Central memory CD8-positive, alpha-beta T cell (primary cell): ENCODE measurements at regions not wholly inside any gene's neighbourhood (a gene's known extent, or its start where the extent isn't known, plus 50 kb on each side); places are given as distances from the start of the nearest gene placed in this dataset.

ENCODE experiments used
- ATAC-seq: fragments of 150-1000 bp; cut with Tn5 transposase; replicated peaks from 2 replicates; pipeline ENCODE4 v1.10.0; 2022; ENCODE audit warnings: mild to moderate bottlenecking, moderate FRiP score, moderate number of reproducible peaks; ENCODE audit not compliant: poor library complexity, severe bottlenecking; ENCODE audit errors: extremely low read depth
- DNase-seq, 2 donors: peaks; one replicate each; pipeline ENCODE4 v3.0.0; 2021; ENCODE audit warnings: low spot score in 2 of 2
- H3K27ac Mint-ChIP-seq: one replicate; pipeline ENCODE4 v1.8.0; 2022; ENCODE audit warnings: low read depth, mild to moderate bottlenecking, moderate library complexity, mixed read lengths
- H3K27me3 Mint-ChIP-seq: one replicate; pipeline ENCODE4 v1.8.0; 2022; ENCODE audit warnings: mixed read lengths
- H3K36me3 Mint-ChIP-seq: one replicate; pipeline ENCODE4 v1.8.0; 2022; ENCODE audit warnings: mild to moderate bottlenecking, moderate library complexity, mixed read lengths; ENCODE audit not compliant: insufficient read depth
- H3K4me1 Mint-ChIP-seq: one replicate; pipeline ENCODE4 v1.8.0; 2022; ENCODE audit warnings: mixed read lengths
- H3K4me3 Mint-ChIP-seq: one replicate; pipeline ENCODE4 v1.8.0; 2022; ENCODE audit warnings: mild to moderate bottlenecking, moderate library complexity, mixed read lengths
- H3K9me3 Mint-ChIP-seq: one replicate; pipeline ENCODE4 v1.8.0; 2022; ENCODE audit warnings: mixed read lengths

DNA sequence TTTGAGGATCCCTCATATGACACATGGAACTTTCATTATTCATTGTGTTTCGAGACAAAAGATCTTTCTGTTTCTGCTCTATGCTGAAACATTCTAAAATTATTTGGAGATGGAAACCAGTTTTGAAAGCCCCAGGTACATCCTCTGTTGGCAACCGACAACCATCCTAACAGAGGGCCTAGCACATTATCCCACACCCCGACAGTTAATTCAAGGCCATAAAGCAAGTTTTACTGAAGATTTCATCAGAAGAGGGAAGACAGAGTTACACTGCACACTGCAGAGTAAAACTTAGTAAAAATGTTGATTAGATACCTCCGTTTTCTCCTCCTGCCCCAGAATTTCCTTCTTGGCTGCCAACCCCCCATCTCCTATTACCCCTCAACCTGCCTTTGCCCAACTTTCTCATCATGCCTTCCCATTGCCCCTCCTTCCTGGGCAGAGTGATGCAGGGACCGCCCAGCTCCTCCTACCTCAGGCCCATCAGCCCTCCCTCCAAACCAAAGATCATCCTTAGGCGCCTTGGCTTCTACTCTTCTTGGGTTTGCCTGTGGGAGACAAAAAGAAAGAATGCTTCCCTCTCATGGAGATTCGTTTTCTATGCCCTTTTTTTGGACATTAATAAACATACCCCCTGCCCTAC is 52.9 kb upstream of the CITED4 start:
- Mint-ChIP-seq H3K9me3 (no peaks in the 10 kb centered on the region), H3K4me3 (no peak overlapping the region), H3K27me3 (no peaks in the 10 kb centered on the region), H3K4me1 (no peaks in the 10 kb centered on the region), H3K36me3 (no peaks in the 10 kb centered on the region), H3K27ac (peak overlapping the region; percentile 71)
- ATAC-seq: no peak
- no peak for DNase-seq

DNA sequence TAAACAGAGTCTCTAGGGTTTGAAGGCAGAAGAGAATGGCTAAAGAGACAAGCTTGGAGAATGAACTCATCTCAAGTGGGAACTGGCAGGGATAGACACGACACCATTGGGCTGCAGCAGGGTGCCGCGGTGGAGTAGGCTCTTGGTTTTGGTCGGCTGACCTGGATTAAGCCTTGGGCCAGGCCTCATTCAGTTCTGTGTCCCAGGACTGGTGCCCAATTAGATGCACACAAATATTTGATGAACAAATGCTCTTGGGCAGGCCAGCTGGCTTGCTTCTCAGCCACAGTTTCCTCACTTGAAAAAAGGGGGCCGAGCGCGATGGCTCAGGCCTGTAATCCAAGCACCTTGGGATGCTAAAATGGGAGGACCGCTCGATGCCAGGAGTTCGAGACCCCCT is 53.4 kb upstream of the CITED4 start:
- Mint-ChIP-seq H3K4me3 (no peak overlapping the region), H3K4me1 (no peaks in the 10 kb centered on the region), H3K27ac (no peak overlapping the region), H3K9me3 (no peaks in the 10 kb centered on the region), H3K36me3 (no peaks in the 10 kb centered on the region), H3K27me3 (no peaks in the 10 kb centered on the region)
- ATAC-seq (no peak), DNase-seq (no peak)

DNA sequence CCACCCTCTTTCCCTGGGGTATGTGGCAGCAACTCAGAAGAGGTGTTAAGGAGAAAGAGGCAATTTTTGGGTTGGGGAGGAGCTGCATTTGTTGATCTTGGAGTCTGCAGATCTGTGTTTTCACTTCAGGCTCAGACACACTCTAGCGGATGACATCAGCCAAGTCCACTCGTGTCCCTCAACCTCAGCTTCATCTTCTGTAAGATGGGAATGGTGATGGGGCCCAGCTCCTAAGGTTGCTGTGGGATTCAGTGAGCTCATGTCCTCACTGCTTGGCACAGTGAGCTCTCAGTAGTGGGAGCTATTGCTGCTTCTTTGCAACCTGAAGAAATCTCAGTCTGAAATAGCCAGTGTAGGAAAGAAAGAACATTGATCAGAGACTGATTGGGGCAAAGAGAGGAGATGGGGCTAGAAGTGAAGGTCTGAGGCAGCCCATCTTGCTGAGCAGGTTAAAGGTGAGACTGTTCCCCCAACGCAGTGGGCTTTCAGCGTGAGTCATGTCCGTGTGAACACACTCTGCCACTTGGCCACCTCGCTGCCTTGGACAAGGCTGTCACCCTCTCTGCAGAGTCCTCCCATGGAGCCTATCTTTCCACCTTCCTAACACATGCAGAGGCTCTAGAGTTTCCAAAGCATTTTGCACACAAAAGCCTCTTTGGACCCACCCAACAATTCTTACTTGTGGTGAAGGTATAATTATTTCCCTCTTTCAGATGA is 56.0 kb upstream of the CITED4 start:
- no peak for ATAC-seq
- no peaks in the 10 kb centered on the region for H3K9me3 Mint-ChIP-seq
- no peak overlapping the region for H3K4me3 Mint-ChIP-seq
- H3K27ac Mint-ChIP-seq: no peak overlapping the region
- no peaks in the 10 kb centered on the region for H3K4me1 Mint-ChIP-seq
- no peak for DNase-seq
- no peaks in the 10 kb centered on the region for H3K36me3 Mint-ChIP-seq
- no peaks in the 10 kb centered on the region for H3K27me3 Mint-ChIP-seq

DNA sequence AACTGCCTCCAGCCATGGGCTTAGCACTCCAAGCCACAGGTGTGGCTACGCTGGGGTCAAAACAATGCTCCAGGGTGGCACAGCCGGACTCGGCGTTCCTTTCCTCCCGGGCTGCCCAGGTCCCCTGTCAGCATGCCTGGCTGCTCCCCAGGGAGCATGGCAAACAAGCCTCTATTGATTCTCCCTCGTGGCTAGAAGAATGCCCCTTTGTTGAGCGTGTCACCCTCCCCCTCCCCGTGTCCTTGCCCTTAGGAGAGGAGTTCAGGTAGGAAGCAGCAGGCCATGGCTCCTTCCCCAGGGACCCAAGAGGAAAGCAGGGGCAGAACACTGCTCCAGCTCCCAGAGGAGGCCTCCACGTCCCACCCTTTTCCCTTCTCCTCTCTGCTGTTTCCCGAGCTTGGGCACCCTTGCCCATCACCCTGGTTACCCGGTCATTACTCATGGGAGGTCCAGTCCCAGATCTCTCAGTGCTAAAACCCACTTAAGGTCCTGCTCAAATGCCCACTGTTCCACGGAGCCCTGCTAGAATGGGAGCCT is 57.4 kb upstream of the CITED4 start:
- no peak overlapping the region for H3K27ac Mint-ChIP-seq
- ATAC-seq: no peak
- no peaks in the 10 kb centered on the region for H3K36me3 Mint-ChIP-seq
- DNase-seq: no peak
- no peaks in the 10 kb centered on the region for H3K9me3 Mint-ChIP-seq
- no peaks in the 10 kb centered on the region for H3K27me3 Mint-ChIP-seq
- no peak overlapping the region for H3K4me3 Mint-ChIP-seq
- H3K4me1 Mint-ChIP-seq: no peaks in the 10 kb centered on the region

DNA sequence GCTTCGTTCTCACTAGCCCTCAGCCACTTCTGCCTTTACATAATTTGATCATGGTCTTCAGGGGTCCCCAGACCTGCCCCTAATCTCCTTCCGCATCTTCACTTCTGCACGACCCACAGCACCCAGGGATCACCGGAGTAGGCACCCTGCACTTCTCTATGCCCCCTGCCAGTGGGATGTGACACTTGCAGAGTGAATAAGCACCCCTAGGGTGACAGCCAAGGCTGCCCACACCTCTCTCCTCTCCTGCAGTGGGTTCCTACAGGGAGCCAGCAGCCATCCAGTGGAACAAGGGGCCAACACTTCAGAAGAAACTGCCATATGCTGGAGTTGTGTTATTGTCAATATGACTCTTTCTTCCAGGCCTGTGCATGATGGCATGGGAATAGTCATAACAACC is 58.0 kb upstream of the CTPS1 start:
- H3K9me3 Mint-ChIP-seq: no peaks in the 10 kb centered on the region
- H3K36me3 Mint-ChIP-seq: no peaks in the 10 kb centered on the region
- H3K27me3 Mint-ChIP-seq: no peaks in the 10 kb centered on the region
- DNase-seq: no peak
- H3K4me3 Mint-ChIP-seq: no peak overlapping the region
- no peak overlapping the region for H3K27ac Mint-ChIP-seq
- H3K4me1 Mint-ChIP-seq: no peaks in the 10 kb centered on the region
- no peak for ATAC-seq

DNA sequence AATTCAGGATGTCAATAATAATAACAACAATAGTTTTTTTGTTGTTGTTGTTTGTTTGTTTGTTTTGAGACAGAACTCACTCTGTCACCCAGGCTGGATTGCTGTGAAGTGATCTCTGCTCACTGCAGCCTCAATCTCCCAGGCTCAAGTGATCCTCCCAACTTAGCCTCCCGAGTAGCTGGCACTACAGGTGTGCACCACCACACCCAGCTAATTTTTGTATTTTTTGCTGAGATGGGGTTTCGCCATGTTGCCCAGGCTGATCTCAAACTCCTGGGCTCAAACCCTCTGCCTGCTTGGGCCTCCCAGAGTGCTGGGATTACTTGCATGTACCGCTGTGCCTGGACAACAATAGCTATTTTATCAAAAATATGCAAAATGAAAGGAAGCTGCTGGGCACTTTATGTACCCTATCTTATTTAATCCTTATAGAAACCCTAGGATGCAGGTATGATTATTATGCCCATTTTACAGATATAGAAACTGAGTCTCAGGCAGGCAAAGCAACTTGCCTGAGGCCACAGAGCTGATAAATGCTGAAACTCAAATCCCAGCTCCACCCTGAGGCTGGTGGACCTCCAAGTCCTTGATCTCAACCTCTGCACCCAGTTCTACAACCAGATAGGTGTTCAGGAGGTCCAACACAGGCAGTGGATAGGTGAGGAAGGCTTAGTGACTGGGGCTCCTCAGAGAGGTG is 57.4 kb upstream of the CTPS1 start:
- H3K4me1 Mint-ChIP-seq: no peaks in the 10 kb centered on the region
- DNase-seq (no peak), ATAC-seq (no peak)
- no peak overlapping the region for H3K27ac Mint-ChIP-seq
- H3K9me3 Mint-ChIP-seq: no peaks in the 10 kb centered on the region
- no peak overlapping the region for H3K4me3 Mint-ChIP-seq
- H3K36me3 Mint-ChIP-seq: no peaks in the 10 kb centered on the region
- no peaks in the 10 kb centered on the region for H3K27me3 Mint-ChIP-seq

DNA sequence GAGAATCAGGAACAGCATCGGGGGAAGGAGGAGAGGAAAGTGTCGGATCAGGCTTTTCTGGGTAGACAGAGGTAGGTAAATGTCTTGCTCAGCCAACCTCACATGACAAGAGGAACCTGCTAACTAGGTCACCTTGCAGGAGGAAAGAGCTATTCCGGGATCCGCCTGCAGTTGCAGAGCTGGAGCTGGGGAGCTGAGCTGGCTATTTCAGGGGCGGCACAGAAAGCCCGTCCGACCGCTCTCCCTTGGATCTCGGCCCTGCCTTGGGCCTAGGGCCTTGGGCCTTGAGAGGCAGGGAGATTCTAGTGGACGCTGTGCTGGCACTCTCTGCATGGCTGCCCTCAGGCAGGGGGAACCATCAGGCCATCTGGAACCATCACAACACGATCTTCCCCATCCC is 56.5 kb upstream of the CTPS1 start:
- ATAC-seq (no peak), DNase-seq (no peak)
- Mint-ChIP-seq H3K4me1 (no peaks in the 10 kb centered on the region), H3K4me3 (no peak overlapping the region), H3K27me3 (no peaks in the 10 kb centered on the region), H3K9me3 (no peaks in the 10 kb centered on the region), H3K36me3 (no peaks in the 10 kb centered on the region), H3K27ac (no peak overlapping the region)

DNA sequence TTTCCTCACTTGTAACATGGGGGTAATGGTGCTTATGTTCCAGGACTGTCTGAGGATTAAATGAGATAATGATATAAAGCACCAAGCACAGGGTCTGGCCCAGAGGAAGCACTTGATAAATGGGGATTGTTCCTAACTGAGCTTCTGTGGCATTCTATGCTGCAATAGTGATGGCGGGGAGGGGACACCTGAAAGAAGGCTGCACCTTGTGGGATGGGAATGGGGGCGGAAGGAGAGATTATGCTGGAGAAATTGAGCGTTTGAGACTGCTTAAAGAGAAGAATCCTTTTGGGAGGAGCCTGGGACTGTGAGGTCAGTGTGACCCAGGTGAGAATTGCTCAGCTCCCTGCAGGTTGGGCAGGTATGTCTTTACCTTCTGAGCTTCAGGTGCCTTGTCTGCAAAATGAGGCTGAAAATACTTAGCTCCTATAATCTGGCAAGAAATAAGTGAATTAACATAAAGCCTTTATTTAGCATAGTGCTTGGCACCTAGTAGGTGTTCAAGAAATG is 55.9 kb upstream of the CTPS1 start:
- no peaks in the 10 kb centered on the region for H3K27me3 Mint-ChIP-seq
- DNase-seq (no peak), ATAC-seq (no peak)
- H3K36me3 Mint-ChIP-seq: no peaks in the 10 kb centered on the region
- no peak overlapping the region for H3K4me3 Mint-ChIP-seq
- no peaks in the 10 kb centered on the region for H3K4me1 Mint-ChIP-seq
- no peaks in the 10 kb centered on the region for H3K9me3 Mint-ChIP-seq
- no peak overlapping the region for H3K27ac Mint-ChIP-seq

DNA sequence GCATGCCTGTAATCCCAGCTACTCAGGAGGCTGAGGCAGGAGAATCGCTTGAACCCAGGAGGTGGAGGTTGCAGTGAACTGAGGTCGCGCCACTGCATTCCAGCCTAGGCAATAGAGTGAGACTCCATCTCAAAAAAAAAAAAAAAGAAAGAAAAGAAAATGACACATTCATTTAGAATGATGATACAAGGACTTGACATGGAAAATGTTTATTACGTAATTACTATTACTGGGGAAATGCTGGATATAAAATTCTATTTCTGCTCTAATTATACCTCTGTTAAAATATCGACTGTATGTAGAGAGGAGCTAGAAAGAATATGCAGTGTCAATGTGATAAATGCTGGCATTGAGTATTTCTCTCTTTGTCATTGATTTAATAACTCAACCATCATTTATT is 54.7 kb upstream of the CTPS1 start:
- Mint-ChIP-seq H3K4me1 (no peaks in the 10 kb centered on the region), H3K9me3 (no peaks in the 10 kb centered on the region), H3K27ac (no peak overlapping the region), H3K36me3 (no peaks in the 10 kb centered on the region), H3K27me3 (no peaks in the 10 kb centered on the region), H3K4me3 (no peak overlapping the region)
- DNase-seq: no peak
- ATAC-seq: no peak

DNA sequence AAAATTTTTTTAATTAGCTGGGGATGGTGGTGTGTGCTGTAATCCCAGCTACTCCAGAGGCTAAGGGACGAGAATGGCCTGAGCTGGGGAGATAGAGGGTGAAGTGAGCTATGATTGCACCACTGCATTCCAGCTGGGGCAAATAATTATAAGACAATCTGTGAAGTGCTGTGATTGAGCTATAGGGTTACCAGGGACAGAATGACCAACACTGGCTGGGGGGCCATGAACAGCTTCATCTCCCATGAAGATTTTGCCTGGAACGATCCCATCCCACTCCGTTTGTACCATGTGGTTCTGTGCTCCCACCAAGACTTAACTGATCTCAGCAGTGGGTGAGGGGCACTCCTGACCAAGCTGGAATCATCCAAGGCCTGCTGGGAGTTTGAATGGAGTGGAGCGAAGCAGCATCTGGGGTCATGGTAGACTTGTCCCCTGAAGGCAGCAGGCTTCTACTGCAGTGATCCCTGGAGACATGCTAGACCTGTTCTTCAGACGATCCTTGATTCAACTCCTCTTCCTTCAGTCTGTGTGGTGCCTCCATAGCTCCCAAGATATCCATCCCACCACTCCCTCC is 53.6 kb upstream of the CTPS1 start:
- H3K4me1 Mint-ChIP-seq: no peaks in the 10 kb centered on the region
- no peak overlapping the region for H3K27ac Mint-ChIP-seq
- no peaks in the 10 kb centered on the region for H3K9me3 Mint-ChIP-seq
- ATAC-seq (no peak), DNase-seq (no peak)
- H3K4me3 Mint-ChIP-seq: no peak overlapping the region
- peaks cover 2% of the 10 kb centered on the region for H3K27me3 Mint-ChIP-seq
- H3K36me3 Mint-ChIP-seq: no peaks in the 10 kb centered on the region

DNA sequence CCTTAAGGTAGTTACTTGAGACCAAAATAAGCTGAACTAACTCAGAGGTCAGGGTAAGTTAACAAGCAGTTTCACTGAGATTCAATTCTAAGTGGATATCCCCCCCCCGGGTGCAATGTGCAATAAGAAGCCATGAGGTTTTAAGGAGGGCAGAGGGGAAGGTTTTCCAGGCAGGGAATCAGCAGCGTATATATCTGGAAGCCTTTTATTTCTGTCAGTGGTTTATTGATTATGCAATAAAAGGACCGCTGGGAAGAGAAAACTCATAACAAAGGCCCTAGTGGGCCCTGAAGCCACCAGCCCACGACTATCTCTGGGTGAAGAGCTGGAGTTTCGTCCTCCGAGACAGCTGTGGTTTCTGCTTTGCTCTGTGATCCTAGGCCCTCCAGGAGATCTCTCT is 53.1 kb upstream of the CTPS1 start:
- no peak for DNase-seq
- no peaks in the 10 kb centered on the region for H3K4me1 Mint-ChIP-seq

DNA sequence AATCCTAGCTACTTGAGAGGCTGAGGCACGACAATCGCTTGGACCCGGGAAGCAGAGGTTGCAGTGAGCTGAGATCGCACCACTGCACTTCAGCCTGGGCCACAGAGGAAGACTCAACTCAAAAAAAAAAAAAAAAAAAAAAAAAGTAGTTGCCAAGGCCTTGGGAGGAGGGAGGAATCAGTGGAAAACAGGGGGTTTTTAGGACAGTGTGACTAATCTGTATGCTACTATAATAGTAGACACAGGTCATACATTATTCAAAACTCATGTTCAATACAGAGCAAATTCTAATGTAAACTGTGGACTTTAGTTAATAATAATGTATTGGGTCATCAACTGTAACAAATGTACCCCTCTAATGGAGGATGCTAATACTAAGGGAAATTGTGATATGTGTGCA is 51.7 kb upstream of the CTPS1 start:
- H3K36me3 Mint-ChIP-seq: no peaks in the 10 kb centered on the region
- ATAC-seq: no peak
- no peaks in the 10 kb centered on the region for H3K4me1 Mint-ChIP-seq
- no peak for DNase-seq
- H3K4me3 Mint-ChIP-seq: no peak overlapping the region
- H3K27me3 Mint-ChIP-seq: peaks cover 16% of the 10 kb centered on the region
- H3K27ac Mint-ChIP-seq: no peak overlapping the region
- no peaks in the 10 kb centered on the region for H3K9me3 Mint-ChIP-seq

More for the DNA sequence above, 53.1 kb upstream of the CTPS1 start:
- Mint-ChIP-seq H3K9me3 (no peaks in the 10 kb centered on the region), H3K4me3 (no peak overlapping the region), H3K27me3 (peaks cover 7% of the 10 kb centered on the region), H3K27ac (no peak overlapping the region), H3K36me3 (no peaks in the 10 kb centered on the region)
- ATAC-seq: no peak
